SK-N-SH treated with all-trans-retinoic acid at 6 μM for 48 hours (cell line): ENCODE measurements at regions not wholly inside any gene's neighbourhood (a gene's known extent, or its start where the extent isn't known, plus 50 kb on each side); places are given as distances from the start of the nearest gene placed in this dataset.

Experiments
- ATAC-seq: fragments of 200-7000 bp; cut with Tn5 transposase; 3 replicates; pipeline ENCODE4 v1.9.1; 2020; ENCODE audit warnings: mild to moderate bottlenecking, moderate library complexity
- ARNTL ChIP-seq: fragments of 450-650 bp; formaldehyde crosslinking; IDR thresholded peaks from 2 replicates; pipeline ENCODE4 v1.5.0; 2020; ENCODE audit warnings: low read depth, mild to moderate bottlenecking, moderate library complexity, borderline replicate concordance
- CSRNP3 ChIP-seq: fragments of 250-450 bp; sonication (Bioruptor Pico); IDR thresholded peaks from 2 replicates; pipeline ENCODE4 v1.5.1; 2021; ENCODE audit warnings: mild to moderate bottlenecking, moderate library complexity
- ESRRG ChIP-seq: fragments of 250-450 bp; sonication (Bioruptor Pico); IDR thresholded peaks from 2 replicates; pipeline ENCODE4 v1.6.1; 2021; ENCODE audit warnings: mild to moderate bottlenecking
- ISL1 ChIP-seq: fragments of 250-450 bp; sonication (Bioruptor Pico); IDR thresholded peaks from 2 replicates; pipeline ENCODE4 v2.1.2; 2022; ENCODE audit warnings: mild to moderate bottlenecking, moderate library complexity
- OSR1 ChIP-seq: fragments of 250-450 bp; sonication (Bioruptor Pico); IDR thresholded peaks from 2 replicates; pipeline ENCODE4 v1.8.0; 2022; ENCODE audit warnings: moderate library complexity, mild to moderate bottlenecking, inconsistent platforms
- RARB ChIP-seq: fragments of 250-450 bp; sonication (Bioruptor Pico); IDR thresholded peaks from 2 replicates; pipeline ENCODE4 v1.8.0; 2021; ENCODE audit warnings: mild to moderate bottlenecking, moderate library complexity
- SNAI2 ChIP-seq: fragments of 250-450 bp; sonication (Bioruptor Pico); IDR thresholded peaks from 2 replicates; pipeline ENCODE4 v1.5.0; 2020; ENCODE audit warnings: mild to moderate bottlenecking, moderate library complexity
- TCF4 ChIP-seq: fragments of 250-450 bp; sonication (Bioruptor Pico); IDR thresholded peaks from 2 replicates; pipeline ENCODE4 v1.8.0; 2021; ENCODE audit warnings: mild to moderate bottlenecking, moderate library complexity, borderline replicate concordance
- TOX ChIP-seq: fragments of 250-450 bp; sonication (Bioruptor Pico); IDR thresholded peaks from 2 replicates; pipeline ENCODE4 v1.8.0; 2021; ENCODE audit warnings: mild to moderate bottlenecking, moderate library complexity, borderline replicate concordance
- ZC3H10 ChIP-seq: fragments of 250-450 bp; sonication (Bioruptor Pico); IDR thresholded peaks from 2 replicates; pipeline ENCODE4 v1.5.1; 2021; ENCODE audit warnings: mild to moderate bottlenecking, moderate library complexity
- ZFP3 ChIP-seq: fragments of 250-450 bp; sonication (Bioruptor Pico); IDR thresholded peaks from 2 replicates; pipeline ENCODE4 v1.5.0; 2020; ENCODE audit warnings: mild to moderate bottlenecking, moderate library complexity
- ZFP30 ChIP-seq: fragments of 450-650 bp; formaldehyde crosslinking; IDR thresholded peaks from 2 replicates; pipeline ENCODE4 v1.5.0; 2022; ENCODE audit warnings: mild to moderate bottlenecking, moderate library complexity
- ZNF565 ChIP-seq: fragments of 450-650 bp; formaldehyde crosslinking; conservative IDR thresholded peaks from 2 replicates; pipeline ENCODE4 v1.5.0; 2020; ENCODE audit warnings: low read depth, mild to moderate bottlenecking, moderate library complexity
- ZNF70 ChIP-seq: fragments of 450-650 bp; formaldehyde crosslinking; IDR thresholded peaks from 2 replicates; pipeline ENCODE4 v1.5.0; 2020; ENCODE audit warnings: mild to moderate bottlenecking, moderate library complexity
- ZNF8 ChIP-seq: fragments of 450-650 bp; formaldehyde crosslinking; IDR thresholded peaks from 2 replicates; pipeline ENCODE4 v1.5.0; 2020; ENCODE audit warnings: mild to moderate bottlenecking, moderate library complexity
- TF ChIP-seq, protein P1 (sequence below): fragments of 250-450 bp; sonication (Bioruptor Pico); IDR thresholded peaks from 2 replicates; pipeline ENCODE4 v1.8.0; 2020; ENCODE audit warnings: mild to moderate bottlenecking, moderate library complexity, borderline replicate concordance
- TF ChIP-seq, protein P2 (sequence below): fragments of 250-450 bp; sonication (Bioruptor Pico); IDR thresholded peaks from 2 replicates; pipeline ENCODE4 v1.8.0; 2021; ENCODE audit warnings: low read depth, mild to moderate bottlenecking, moderate library complexity, borderline replicate concordance

GRCh38 chr17:73800893-73801292, 156.6 kb upstream of the SDK2 start:
- TF ChIP-seq TCF4 (CRISPR knock-in tag) (no peak), ARNTL (no peak), SNAI2 (CRISPR knock-in tag) (no peak), ZC3H10 (no peak)
- TF ChIP-seq, protein P1, sequence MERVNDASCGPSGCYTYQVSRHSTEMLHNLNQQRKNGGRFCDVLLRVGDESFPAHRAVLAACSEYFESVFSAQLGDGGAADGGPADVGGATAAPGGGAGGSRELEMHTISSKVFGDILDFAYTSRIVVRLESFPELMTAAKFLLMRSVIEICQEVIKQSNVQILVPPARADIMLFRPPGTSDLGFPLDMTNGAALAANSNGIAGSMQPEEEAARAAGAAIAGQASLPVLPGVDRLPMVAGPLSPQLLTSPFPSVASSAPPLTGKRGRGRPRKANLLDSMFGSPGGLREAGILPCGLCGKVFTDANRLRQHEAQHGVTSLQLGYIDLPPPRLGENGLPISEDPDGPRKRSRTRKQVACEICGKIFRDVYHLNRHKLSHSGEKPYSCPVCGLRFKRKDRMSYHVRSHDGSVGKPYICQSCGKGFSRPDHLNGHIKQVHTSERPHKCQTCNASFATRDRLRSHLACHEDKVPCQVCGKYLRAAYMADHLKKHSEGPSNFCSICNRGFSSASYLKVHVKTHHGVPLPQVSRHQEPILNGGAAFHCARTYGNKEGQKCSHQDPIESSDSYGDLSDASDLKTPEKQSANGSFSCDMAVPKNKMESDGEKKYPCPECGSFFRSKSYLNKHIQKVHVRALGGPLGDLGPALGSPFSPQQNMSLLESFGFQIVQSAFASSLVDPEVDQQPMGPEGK (CRISPR knock-in tag), result no peak
- no peak for ATAC-seq

GRCh38 chr17:73801455-73802100, 157.3 kb upstream of the SDK2 start:
- TF ChIP-seq TOX (CRISPR knock-in tag), result no peak
- TF ChIP-seq, protein P2, sequence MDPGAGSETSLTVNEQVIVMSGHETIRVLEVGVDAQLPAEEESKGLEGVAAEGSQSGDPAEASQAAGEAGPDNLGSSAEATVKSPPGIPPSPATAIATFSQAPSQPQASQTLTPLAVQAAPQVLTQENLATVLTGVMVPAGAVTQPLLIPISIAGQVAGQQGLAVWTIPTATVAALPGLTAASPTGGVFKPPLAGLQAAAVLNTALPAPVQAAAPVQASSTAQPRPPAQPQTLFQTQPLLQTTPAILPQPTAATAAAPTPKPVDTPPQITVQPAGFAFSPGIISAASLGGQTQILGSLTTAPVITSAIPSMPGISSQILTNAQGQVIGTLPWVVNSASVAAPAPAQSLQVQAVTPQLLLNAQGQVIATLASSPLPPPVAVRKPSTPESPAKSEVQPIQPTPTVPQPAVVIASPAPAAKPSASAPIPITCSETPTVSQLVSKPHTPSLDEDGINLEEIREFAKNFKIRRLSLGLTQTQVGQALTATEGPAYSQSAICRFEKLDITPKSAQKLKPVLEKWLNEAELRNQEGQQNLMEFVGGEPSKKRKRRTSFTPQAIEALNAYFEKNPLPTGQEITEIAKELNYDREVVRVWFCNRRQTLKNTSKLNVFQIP, result no peak
- TF ChIP-seq ZC3H10, result no peak
- no peak for TF ChIP-seq TCF4 (CRISPR knock-in tag)
- no peak for ATAC-seq

DNA sequence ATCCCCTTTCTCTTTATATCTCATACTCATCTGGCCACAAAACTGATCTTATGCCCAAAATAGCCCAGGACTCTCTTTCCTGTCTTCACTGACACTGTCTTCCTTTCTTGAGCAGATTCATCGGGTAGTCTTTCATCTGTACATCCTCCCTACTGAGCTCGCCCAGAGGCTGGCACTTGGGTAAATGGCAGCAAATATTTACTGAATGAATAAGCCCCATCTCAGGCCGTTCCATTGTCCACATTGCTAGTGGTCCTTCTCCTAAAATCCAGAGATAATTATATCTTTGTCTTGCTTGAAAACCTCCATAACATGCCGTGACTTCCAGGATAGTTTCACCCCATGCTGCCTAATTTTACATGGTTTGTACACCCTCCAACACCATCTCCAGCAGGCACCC, 158.1 kb upstream of the SDK2 start:
- ATAC-seq, result no peak
- no peak for TF ChIP-seq TOX (CRISPR knock-in tag)

GRCh38 chr17:73802871-73803270, 158.6 kb upstream of the SDK2 start:
- ATAC-seq, result no peak
- TF ChIP-seq ESRRG (CRISPR knock-in tag) (no peak), CSRNP3 (CRISPR knock-in tag) (no peak), RARB (CRISPR knock-in tag) (no peak), ZC3H10 (no peak), ZFP30 (CRISPR knock-in tag) (no peak), ZFP3 (CRISPR knock-in tag) (no peak), ZNF565 (CRISPR knock-in tag) (peak; percentile 94), ZNF8 (CRISPR knock-in tag) (no peak)

DNA sequence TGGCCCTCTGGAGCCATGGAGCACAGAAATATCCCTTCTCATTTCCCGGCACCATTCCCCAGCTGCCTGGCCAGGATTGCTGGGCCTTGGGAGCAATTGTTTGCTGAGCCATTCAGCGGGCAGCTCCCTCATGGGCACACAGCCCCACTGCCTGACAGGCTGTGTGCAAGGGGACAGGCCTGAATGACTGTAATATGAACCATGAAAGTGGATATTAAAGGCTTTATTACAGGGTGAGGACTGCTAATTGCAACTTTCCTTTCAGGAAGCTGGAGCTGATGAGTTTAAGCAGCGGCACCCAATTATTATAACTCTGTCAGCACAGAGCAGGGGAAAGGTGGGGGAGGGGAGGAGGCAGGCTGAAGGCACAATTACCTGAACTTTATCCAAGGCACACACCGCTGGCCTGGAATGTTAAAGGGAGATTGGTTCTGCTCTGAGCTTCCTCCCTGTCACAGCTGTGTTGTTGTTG, 159.8 kb upstream of the SDK2 start:
- no peak for ATAC-seq

DNA sequence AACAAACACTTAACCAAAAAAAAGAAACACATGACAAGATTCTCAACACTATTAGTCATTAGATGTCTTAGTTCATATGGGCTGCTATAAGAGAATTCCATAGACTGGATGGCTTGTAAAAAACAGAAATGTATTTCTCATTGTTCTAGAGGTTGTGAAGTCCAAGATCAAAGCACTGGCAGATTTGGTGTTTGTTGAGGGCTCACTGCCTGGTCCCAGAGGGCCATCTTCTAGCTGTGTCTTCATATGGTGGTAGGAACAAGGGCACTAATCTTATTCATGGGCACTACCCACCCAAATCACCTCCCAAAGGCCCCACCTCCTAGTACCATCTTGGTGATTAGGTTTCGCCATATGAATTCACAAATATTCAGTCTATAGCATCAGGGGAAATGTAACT, 162.5 kb upstream of the SDK2 start:
- no peak for TF ChIP-seq ZNF70 (CRISPR knock-in tag)
- no peak for ATAC-seq

More for the DNA sequence above, 159.8 kb upstream of the SDK2 start:
- TF ChIP-seq ARNTL (no peak), RARB (CRISPR knock-in tag) (no peak), OSR1 (CRISPR knock-in tag) (no peak), ISL1 (CRISPR knock-in tag) (no peak), TOX (CRISPR knock-in tag) (no peak), ZFP30 (CRISPR knock-in tag) (no peak), ZNF8 (CRISPR knock-in tag) (no peak), TCF4 (CRISPR knock-in tag) (no peak)
- TF ChIP-seq, protein P2, result no peak
- TF ChIP-seq, all 23 proteins: peak for 0
